ENCODE measurements at regions not wholly inside any gene's neighbourhood (a gene's known extent, or its start where the extent isn't known, plus 50 kb on each side); places are given as distances from the start of the nearest gene placed in this dataset.
"Not testable (repeated sequence)": the region's sequence is repeated elsewhere in the genome, so short reads cannot be mapped to it uniquely, and the experiment has no call there.

- no peak for DNase-seq
These were observed 186.2 kb upstream of the SVIL start for GRCh38 chr10:29820890-29821461.

- DNase-seq: no peak
These were observed 182.2 kb upstream of the SVIL start for GRCh38 chr10:29816801-29817558.

- DNase-seq: no peak
These were observed 180.8 kb upstream of the SVIL start for GRCh38 chr10:29815572-29815971.

GRCh38 chr10:29811751-29812427, 177.1 kb upstream of the SVIL start:
- peak in 1 of 2 donors; percentile 15 for DNase-seq

- DNase-seq: no peak
These were observed 176.0 kb upstream of the SVIL start for GRCh38 chr10:29810816-29811215.

- DNase-seq: not testable (repeated sequence)
These were observed 175.5 kb upstream of the SVIL start for GRCh38 chr10:29810231-29810630.

GRCh38 chr10:29809383-29809782, 174.6 kb upstream of the SVIL start:
- DNase-seq: no peak

GRCh38 chr10:29807163-29807806, 172.5 kb upstream of the SVIL start:
- no peak for DNase-seq

GRCh38 chr10:29806350-29806788, 171.6 kb upstream of the SVIL start:
- no peak for DNase-seq

- DNase-seq: no peak
These were observed 170.5 kb upstream of the SVIL start for GRCh38 chr10:29805134-29805723.

- DNase-seq: peak; percentile 66 to 85
These were observed 169.5 kb upstream of the SVIL start for GRCh38 chr10:29804025-29804852.

GRCh38 chr10:29802171-29802570, 167.4 kb upstream of the SVIL start:
- peak; percentile 58 to 62 for DNase-seq

GRCh38 chr10:29798921-29799690, 164.3 kb upstream of the SVIL start:
- DNase-seq: no peak

GRCh38 chr10:29797616-29798015, 162.8 kb upstream of the SVIL start:
- no peak for DNase-seq

GRCh38 chr10:29795850-29796249, 161.1 kb upstream of the SVIL start:
- DNase-seq: no peak

GRCh38 chr10:29794776-29795611, 160.2 kb upstream of the SVIL start:
- DNase-seq: no peak

GRCh38 chr10:29791773-29792172, 157.0 kb upstream of the SVIL start:
- DNase-seq: no peak

- no peak for DNase-seq
These were observed 155.4 kb upstream of the SVIL start for GRCh38 chr10:29790207-29790606.

- DNase-seq: no peak
These were observed 153.3 kb upstream of the SVIL start for GRCh38 chr10:29788113-29788512.

GRCh38 chr10:29785701-29786100, 150.9 kb upstream of the SVIL start:
- DNase-seq: peak; percentile 33 to 65

Data from inflammatory macrophage (primary cell).